Fibroblast of mammary gland (primary cell): ENCODE measurements at regions not wholly inside any gene's neighbourhood (a gene's known extent, or its start where the extent isn't known, plus 50 kb on each side); places are given as distances from the start of the nearest gene placed in this dataset.

Source experiments
- DNase-seq: peaks from one replicate; pipeline ENCODE4 v3.0.0-alpha.2; 2010; ENCODE audit warnings: low read depth
- H3K4me3 ChIP-seq: 2 replicates; pipeline ENCODE4 v1.5.1; 2011; ENCODE audit warnings: low read depth, mild to moderate bottlenecking, low read length, moderate library complexity; ENCODE audit not compliant: control insufficient read depth
- CTCF ChIP-seq: conservative IDR thresholded peaks from 2 replicates; pipeline ENCODE4 v1.5.1; 2011; ENCODE audit warnings: low read depth, low read length, inconsistent platforms; ENCODE audit not compliant: control insufficient read depth, insufficient read depth

- no peak for DNase-seq
- no peak for TF ChIP-seq CTCF
- no peak overlapping the region for H3K4me3 ChIP-seq
These were observed 131.2 kb downstream of the MAGEB5 start for GRCh38 chrX:26347171-26347570.

GRCh38 chrX:26334232-26334631 lies 118.3 kb downstream of the MAGEB5 start:
- no peak for DNase-seq
- no peak overlapping the region for H3K4me3 ChIP-seq
- TF ChIP-seq CTCF, result no peak

GRCh38 chrX:26328608-26329319 lies 112.8 kb downstream of the MAGEB5 start:
- DNase-seq, result no peak
- no peak for TF ChIP-seq CTCF
- H3K4me3 ChIP-seq, result no peak overlapping the region

- no peak for TF ChIP-seq CTCF
- no peak overlapping the region for H3K4me3 ChIP-seq
- no peak for DNase-seq
These were observed 93.3 kb downstream of the MAGEB5 start for GRCh38 chrX:26309262-26309661.

- no peak for TF ChIP-seq CTCF
- H3K4me3 ChIP-seq, result no peak overlapping the region
- no peak for DNase-seq
These were observed 79.5 kb downstream of the MAGEB5 start for GRCh38 chrX:26295425-26295824.

- no peak for DNase-seq
- H3K4me3 ChIP-seq, result no peak overlapping the region
- TF ChIP-seq CTCF, result no peak
These were observed 70.9 kb downstream of the MAGEB5 start for GRCh38 chrX:26286836-26287235.
